ENCODE measurements at regions not wholly inside any gene's neighbourhood (a gene's known extent, or its start where the extent isn't known, plus 50 kb on each side); places are given as distances from the start of the nearest gene placed in this dataset.

DNA sequence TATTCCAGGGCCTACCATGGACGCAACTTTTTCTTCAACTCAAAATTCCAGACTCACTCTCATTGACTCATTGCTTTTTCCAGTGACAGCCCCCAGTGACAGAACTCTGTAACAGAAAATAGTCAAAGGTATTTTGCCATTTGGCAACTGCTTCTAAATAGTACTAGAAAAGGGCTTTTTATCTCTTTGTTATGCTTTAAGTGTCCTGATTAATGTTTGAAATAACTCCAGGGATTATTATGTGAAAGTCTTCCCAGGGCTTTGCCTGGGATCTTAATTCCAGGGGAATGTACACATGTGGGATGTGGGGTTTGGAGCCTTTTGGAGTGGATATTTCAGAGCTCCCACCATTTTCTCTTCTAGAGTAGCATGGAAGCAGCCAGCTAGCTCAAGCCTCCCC lies 198.8 kb downstream of the KCNS3 start:
- ATAC-seq = no peak
- TF ChIP-seq, protein P1, sequence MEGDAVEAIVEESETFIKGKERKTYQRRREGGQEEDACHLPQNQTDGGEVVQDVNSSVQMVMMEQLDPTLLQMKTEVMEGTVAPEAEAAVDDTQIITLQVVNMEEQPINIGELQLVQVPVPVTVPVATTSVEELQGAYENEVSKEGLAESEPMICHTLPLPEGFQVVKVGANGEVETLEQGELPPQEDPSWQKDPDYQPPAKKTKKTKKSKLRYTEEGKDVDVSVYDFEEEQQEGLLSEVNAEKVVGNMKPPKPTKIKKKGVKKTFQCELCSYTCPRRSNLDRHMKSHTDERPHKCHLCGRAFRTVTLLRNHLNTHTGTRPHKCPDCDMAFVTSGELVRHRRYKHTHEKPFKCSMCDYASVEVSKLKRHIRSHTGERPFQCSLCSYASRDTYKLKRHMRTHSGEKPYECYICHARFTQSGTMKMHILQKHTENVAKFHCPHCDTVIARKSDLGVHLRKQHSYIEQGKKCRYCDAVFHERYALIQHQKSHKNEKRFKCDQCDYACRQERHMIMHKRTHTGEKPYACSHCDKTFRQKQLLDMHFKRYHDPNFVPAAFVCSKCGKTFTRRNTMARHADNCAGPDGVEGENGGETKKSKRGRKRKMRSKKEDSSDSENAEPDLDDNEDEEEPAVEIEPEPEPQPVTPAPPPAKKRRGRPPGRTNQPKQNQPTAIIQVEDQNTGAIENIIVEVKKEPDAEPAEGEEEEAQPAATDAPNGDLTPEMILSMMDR (IDR thresholded peaks at IDR 0.05) = no peak
- no peak for TF ChIP-seq POLR2A (IDR thresholded peaks at IDR 0.05)
- WGBS, 4 donors = 0 to 87% (median 62%) methylated on average over 1 of the region's 1 CpG
- Histone ChIP-seq H3K9me3 (peaks cover 0 to 10% (median 0%) of the 10 kb centered on the region in 12 donors), H3K27me3 (no peaks in the 10 kb centered on the region), H3K27ac (no peak overlapping the region), H3K36me3 (no peaks in the 10 kb centered on the region), H3K4me1 (no peaks in the 10 kb centered on the region), H3K4me3 (no peak overlapping the region)
- no peak for DNase-seq
- intact Hi-C loops (cut with DNase I) = no loop called here

GRCh38 chr2:18074476-18074875 lies 196.0 kb downstream of the KCNS3 start:
- DNase-seq (no peak), ATAC-seq (no peak)
- Histone ChIP-seq H3K27ac (no peak overlapping the region), H3K27me3 (no peaks in the 10 kb centered on the region), H3K4me1 (peaks cover 0 to 6% (median 0%) of the 10 kb centered on the region in 12 donors), H3K9me3 (no peaks in the 10 kb centered on the region), H3K36me3 (no peaks in the 10 kb centered on the region), H3K4me3 (no peak overlapping the region)
- 63 to 74% (median 72%) methylated on average over 5 of the region's 5 CpGs for WGBS, 4 donors
- TF ChIP-seq, protein P1 (IDR thresholded peaks at IDR 0.05) = no peak
- no peak for TF ChIP-seq POLR2A (IDR thresholded peaks at IDR 0.05)
- intact Hi-C loops (cut with DNase I) = no loop called here

DNA sequence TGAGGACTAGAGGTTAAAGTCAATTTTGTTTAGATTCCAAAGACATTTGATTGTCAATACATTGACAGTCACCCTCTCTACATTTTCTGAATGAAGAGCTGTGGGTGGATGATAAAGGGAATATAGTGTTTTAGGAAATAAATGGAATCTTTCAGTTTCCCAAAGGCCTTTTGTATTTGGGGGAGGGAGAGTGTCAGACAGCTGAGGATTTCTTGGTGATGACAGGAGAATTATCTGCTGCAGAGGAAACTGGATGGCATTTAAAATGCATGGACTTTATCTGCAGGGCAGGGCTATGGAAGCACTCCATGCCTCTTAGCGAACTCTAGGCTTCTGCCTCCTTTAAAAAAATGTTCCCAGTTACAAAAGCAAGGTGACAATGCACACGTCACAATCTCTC lies 195.1 kb downstream of the KCNS3 start:
- ATAC-seq (no peak), DNase-seq (no peak)
- no peaks in the 10 kb centered on the region for H3K36me3 ChIP-seq
- H3K27me3 ChIP-seq = no peaks in the 10 kb centered on the region
- TF ChIP-seq POLR2A (IDR thresholded peaks at IDR 0.05) = no peak
- TF ChIP-seq, protein P1 (IDR thresholded peaks at IDR 0.05) = no peak
- 71 to 82% (median 73%) methylated on average over 2 of the region's 2 CpGs for WGBS, 4 donors
- no peak overlapping the region for H3K4me3 ChIP-seq
- no peak overlapping the region for H3K27ac ChIP-seq
- peaks cover 0 to 10% (median 0%) of the 10 kb centered on the region in 12 donors for H3K4me1 ChIP-seq
- H3K9me3 ChIP-seq = no peaks in the 10 kb centered on the region
- intact Hi-C loops (cut with DNase I) = no loop called here

GRCh38 chr2:18067588-18068384 lies 189.3 kb downstream of the KCNS3 start:
- H3K4me3 ChIP-seq = peak overlapping the region in 4 of 12 donors; percentile 15 to 31 (median 22)
- intact Hi-C loops (cut with DNase I) = loop anchor here in 2 of 10 donors (2.0 to 10.0 kb wide), 2 partner anchors 21 to 363 kb away; no protein-coding TSS in a partner anchor
- H3K9me3 ChIP-seq = no peaks in the 10 kb centered on the region
- H3K36me3 ChIP-seq = no peaks in the 10 kb centered on the region
- H3K4me1 ChIP-seq = peaks cover 0 to 41% (median 6%) of the 10 kb centered on the region in 12 donors
- ATAC-seq (peak in 3 of 4 donors; percentile 57 to 71 (median 71)), DNase-seq (peak in 3 of 5 donors; percentile 35 to 50 (median 50))
- TF ChIP-seq POLR2A (IDR thresholded peaks at IDR 0.05) = no peak
- TF ChIP-seq, protein P1 (IDR thresholded peaks at IDR 0.05) = no peak
- WGBS, 4 donors = 47 to 65% (median 63%) methylated on average over 9 of the region's 9 CpGs
- H3K27ac ChIP-seq = peak overlapping the region in 7 of 12 donors; percentile 5 to 46 (median 35)
- no peaks in the 10 kb centered on the region for H3K27me3 ChIP-seq
